HL-60 (cell line): ENCODE measurements at regions not wholly inside any gene's neighbourhood (a gene's known extent, or its start where the extent isn't known, plus 50 kb on each side); places are given as distances from the start of the nearest gene placed in this dataset.

ENCODE experiments used
- CTCF ChIP-seq: IDR thresholded peaks from one replicate; pipeline ENCODE4 v1.5.1; 2011; ENCODE audit warnings: low read length, control low read depth, inconsistent platforms; ENCODE audit not compliant: insufficient read depth
- POLR2AphosphoS5 ChIP-seq: IDR thresholded peaks from 2 replicates; pipeline ENCODE4 v1.6.1; 2012; ENCODE audit warnings: low read depth
- TF ChIP-seq, protein P1 (sequence below): IDR thresholded peaks from 2 replicates; pipeline ENCODE4 v1.6.1; 2012; ENCODE audit warnings: low read depth; ENCODE audit not compliant: insufficient replicate concordance

DNA sequence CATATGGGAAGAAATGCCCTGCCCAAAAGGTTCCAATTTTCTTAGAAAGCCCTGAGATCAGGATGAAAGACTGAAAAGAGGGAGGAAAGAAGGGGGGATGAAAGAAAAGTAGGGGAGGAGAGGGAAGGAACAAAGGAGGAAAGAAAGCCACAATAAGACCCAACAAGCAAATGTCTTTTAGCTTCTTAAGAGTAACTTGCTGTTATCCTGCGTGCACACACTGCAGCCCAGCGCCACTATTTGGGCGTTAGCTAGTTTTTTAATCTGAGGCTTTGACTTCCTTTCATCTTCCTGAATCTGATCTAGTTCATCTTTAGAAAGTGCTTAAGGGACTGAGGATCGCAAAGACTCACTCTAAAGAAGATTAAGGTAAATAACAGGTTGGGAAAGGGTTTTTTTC is 77.4 kb upstream of the HDDC2 start:
- TF ChIP-seq CTCF (no peak), POLR2AphosphoS5 (no peak)
- TF ChIP-seq, protein P1, sequence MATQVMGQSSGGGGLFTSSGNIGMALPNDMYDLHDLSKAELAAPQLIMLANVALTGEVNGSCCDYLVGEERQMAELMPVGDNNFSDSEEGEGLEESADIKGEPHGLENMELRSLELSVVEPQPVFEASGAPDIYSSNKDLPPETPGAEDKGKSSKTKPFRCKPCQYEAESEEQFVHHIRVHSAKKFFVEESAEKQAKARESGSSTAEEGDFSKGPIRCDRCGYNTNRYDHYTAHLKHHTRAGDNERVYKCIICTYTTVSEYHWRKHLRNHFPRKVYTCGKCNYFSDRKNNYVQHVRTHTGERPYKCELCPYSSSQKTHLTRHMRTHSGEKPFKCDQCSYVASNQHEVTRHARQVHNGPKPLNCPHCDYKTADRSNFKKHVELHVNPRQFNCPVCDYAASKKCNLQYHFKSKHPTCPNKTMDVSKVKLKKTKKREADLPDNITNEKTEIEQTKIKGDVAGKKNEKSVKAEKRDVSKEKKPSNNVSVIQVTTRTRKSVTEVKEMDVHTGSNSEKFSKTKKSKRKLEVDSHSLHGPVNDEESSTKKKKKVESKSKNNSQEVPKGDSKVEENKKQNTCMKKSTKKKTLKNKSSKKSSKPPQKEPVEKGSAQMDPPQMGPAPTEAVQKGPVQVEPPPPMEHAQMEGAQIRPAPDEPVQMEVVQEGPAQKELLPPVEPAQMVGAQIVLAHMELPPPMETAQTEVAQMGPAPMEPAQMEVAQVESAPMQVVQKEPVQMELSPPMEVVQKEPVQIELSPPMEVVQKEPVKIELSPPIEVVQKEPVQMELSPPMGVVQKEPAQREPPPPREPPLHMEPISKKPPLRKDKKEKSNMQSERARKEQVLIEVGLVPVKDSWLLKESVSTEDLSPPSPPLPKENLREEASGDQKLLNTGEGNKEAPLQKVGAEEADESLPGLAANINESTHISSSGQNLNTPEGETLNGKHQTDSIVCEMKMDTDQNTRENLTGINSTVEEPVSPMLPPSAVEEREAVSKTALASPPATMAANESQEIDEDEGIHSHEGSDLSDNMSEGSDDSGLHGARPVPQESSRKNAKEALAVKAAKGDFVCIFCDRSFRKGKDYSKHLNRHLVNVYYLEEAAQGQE = no peak
